HCT116 (cell line): ENCODE measurements at regions not wholly inside any gene's neighbourhood (a gene's known extent, or its start where the extent isn't known, plus 50 kb on each side); places are given as distances from the start of the nearest gene placed in this dataset.

Experiments used
- CTCF ChIP-seq, 3 experiments: fragments of 200-600 bp in 1 of 3; sonication (generic) in 1 of 3; IDR thresholded peaks in 2 of 3; conservative IDR thresholded peaks in 1 of 3; 2 replicates each; pipeline ENCODE4 v1.5.1; 2012 to 2017; ENCODE audit warnings: low read depth in 2 of 3, low read length in 2 of 3, antibody characterized with exemption in 1 of 3, borderline replicate concordance in 1 of 3, control low read depth in 1 of 3, mild to moderate bottlenecking in 1 of 3, mixed read lengths in 1 of 3, mixed run types in 1 of 3, moderate library complexity in 1 of 3; ENCODE audit not compliant: insufficient read depth in 1 of 3
- EZH2 ChIP-seq: fragments of 200-600 bp; sonication (generic); IDR thresholded peaks from 2 replicates; pipeline ENCODE4 v1.6.1; 2017; ENCODE audit warnings: antibody characterized with exemption, mixed run types
- JUND ChIP-seq: IDR thresholded peaks from 2 replicates; pipeline ENCODE4 v1.6.1; 2012
- POLR2A ChIP-seq: IDR thresholded peaks from 2 replicates; pipeline ENCODE4 v1.7.0; 2011; ENCODE audit warnings: borderline replicate concordance; ENCODE audit not compliant: insufficient read depth, insufficient read length; ENCODE audit errors: extremely low read depth
- POLR2AphosphoS5 ChIP-seq: IDR thresholded peaks from 2 replicates; pipeline ENCODE4 v1.6.1; 2011; ENCODE audit warnings: mild to moderate bottlenecking, low read depth, low read length, moderate library complexity
- REST ChIP-seq: IDR thresholded peaks from 2 replicates; pipeline ENCODE4 v1.6.1; 2012; ENCODE audit warnings: low read depth
- SP1 ChIP-seq: IDR thresholded peaks from 2 replicates; pipeline ENCODE4 v1.6.1; 2012; ENCODE audit warnings: low read depth
- SRF ChIP-seq: IDR thresholded peaks from 2 replicates; pipeline ENCODE4 v1.6.1; 2012; ENCODE audit warnings: low read depth
- TCF7L2 ChIP-seq: IDR thresholded peaks from 2 replicates; pipeline ENCODE4 v1.7.0; 2011; ENCODE audit warnings: borderline replicate concordance, inconsistent platforms; ENCODE audit not compliant: insufficient read depth, insufficient read length; ENCODE audit errors: extremely low read depth
- ZNF274 ChIP-seq: fragments of 200-500 bp; sonication (Bioruptor generic); IDR thresholded peaks from 2 replicates; pipeline ENCODE4 v1.6.1; 2014; ENCODE audit warnings: mild to moderate bottlenecking, low read depth, low read length, inconsistent platforms

- TF ChIP-seq POLR2A (no peak), CTCF (IDR thresholded peaks at IDR 0.05 in 2 of 3, conservative IDR thresholded peaks at IDR 0.05 in 1 of 3; ENCODE audit: borderline replicate concordance in 1 of 3, insufficient read depth in 1 of 3, low read depth in 2 of 3, low read length in 2 of 3) (no peak), POLR2AphosphoS5 (no peak), SRF (no peak), JUND (no peak), REST (no peak), EZH2 (no peak), TCF7L2 (no peak), SP1 (no peak), ZNF274 (no peak)
Measured at GRCh38 chr13:68368922-68369321, 1138.8 kb upstream of the PCDH9 start.
